Umbilical cord (tissue), 1 donor: ENCODE measurements at regions not wholly inside any gene's neighbourhood (a gene's known extent, or its start where the extent isn't known, plus 50 kb on each side); places are given as distances from the start of the nearest gene placed in this dataset.

Experiments
- DNase-seq: peaks from one replicate; pipeline ENCODE4 v3.0.0-alpha.2; 2015; ENCODE audit warnings: low spot score

DNA sequence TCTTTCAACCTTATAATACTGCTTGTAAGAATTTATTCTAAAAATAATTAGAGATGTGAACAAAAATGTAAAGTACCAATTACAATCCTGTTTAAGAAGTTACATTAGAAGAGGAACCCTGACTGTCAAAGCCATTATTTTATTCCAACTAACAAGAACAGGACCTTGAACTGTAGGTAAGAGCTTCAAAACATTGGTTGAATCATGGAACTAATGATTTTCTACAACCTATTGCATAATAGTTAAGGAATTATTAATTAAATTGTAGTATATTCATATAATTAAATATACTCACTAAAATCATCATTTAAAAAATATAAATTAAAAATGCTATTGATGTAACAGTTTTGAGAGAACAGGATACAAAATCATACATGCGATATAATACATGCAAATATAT is 649.4 kb upstream of the KIRREL3 start:
- no peak for DNase-seq

DNA sequence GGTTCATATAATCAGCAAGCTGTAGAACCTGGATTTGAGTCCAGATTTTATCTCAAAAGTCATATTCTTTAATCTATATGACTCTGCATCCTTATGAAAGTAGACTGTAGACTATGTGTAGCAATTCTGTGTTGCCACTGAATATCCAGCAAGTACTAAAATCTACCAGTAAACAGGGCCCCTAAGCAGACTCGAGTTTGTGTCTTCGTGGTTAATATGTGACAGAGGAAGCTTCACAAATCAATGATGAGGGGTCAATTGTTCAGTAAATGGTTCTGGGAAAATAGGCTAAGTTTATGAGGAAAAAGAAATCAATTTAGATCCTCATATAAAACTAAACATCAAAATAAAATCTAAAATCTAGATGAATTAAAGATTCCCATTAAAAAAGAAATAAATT is 648.5 kb upstream of the KIRREL3 start:
- no peak for DNase-seq

DNA sequence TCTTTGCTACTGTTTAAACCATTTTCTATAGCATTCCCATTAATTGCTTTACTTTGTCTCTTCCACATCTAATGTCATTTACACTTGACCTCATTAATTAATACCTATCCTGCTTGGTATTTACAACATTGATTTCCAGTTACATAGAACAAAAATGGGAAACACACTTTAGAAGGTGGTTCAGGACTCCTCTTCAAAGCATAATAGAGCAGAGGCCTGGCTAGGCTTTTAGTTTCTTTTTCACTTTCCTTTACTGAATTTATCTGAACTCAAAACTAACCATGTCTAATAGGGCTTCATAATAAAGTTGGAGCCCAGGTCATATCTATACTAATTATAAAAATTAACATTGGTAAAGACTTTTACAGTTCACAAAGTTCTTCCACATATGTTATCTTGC is 648.0 kb upstream of the KIRREL3 start:
- no peak for DNase-seq

DNA sequence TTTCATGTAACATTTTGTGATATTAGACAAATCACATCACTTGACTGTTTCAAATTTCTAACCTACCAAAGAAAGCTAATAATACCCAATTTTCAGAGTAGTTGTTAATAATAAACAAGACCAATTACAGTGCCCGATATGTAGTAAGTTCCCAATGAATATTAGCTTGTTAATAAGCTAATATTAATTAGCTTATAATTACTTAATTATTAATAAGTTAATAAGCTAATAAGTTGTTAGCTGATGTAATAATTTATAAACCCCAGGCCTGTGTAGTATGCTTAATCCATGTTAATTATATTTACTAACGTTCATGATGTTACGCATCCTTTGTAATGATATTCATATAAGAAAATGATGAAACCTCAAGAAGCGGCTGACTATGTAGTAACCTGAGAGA is 643.8 kb upstream of the KIRREL3 start:
- no peak for DNase-seq

DNA sequence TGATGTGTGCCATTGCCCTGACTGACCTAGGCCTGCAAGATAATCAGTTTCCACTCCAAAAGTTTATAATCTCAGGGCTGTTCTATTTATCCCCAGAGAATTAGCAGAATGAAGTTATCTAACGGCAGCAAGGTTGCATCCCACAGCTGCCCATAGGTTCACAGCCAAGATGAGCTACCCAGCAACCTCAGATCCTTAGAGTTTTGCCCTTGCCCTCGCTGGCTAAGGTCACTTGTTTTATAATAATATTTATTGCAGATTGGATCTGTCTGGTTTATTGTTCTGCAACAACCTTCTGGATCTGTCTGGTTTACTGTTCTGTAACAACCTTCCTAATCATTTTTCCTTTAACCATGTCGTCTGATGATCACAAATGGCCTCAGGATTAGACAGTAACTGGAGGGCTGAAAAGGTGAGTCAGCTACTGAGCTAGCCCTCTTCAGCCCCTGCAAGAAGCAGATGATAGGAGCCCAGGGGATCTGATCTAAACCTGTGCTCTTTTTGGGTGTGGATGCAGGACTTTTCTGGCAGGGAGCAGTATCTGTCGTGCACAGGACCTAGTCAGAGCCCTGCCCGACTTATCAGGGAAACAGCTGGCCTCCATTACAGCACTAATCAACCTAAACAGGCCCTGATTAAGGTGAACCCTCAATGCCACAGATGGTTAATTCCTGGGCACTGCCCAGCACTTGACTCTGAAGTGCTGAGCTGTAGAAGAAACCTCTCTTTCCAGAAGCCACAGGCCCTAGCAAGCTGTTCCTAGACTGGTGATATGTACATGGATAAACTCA is 642.9 kb upstream of the KIRREL3 start:
- peak; percentile 64 for DNase-seq

DNA sequence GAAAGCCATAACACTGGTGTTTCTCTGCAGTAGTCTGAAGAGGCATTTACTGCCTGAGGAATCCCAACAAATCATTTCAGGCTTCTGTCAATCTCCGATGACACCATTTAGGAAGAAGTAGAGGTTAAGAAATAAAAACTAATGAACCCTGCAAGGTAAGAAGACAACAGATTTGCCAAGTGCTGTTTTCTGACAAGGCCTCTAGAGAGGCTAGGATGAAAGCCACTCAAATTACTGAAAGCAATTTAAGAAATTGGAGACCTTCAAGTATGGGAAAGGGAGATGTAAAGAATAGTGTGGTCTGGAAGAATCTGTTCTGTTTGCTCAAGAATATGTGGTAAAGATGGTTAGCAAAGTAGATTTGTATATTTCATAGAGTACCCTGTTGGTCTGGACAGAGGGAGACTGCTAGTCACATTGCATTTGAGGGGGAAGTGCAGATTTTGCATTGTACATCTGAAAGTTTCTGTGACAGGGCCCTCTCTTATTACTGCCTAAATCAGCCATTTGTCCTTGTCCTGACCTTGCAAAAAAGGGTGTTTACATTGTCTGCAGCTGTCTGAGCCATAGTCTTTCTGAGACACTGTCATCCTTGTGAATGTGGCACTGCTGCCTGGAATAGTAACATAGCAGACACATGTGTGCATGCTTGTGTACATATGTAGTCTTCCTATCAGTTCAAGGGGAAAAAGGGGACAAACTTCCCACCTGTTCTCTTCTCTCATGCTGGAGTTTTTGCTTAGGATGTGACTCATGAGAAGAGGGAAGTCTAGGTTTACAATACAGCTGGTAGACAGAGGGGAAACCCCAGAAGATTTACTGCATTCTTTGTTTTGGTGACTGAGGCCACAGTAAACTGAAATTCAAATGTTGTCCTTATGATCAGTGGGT is 640.2 kb upstream of the KIRREL3 start:
- no peak for DNase-seq

DNA sequence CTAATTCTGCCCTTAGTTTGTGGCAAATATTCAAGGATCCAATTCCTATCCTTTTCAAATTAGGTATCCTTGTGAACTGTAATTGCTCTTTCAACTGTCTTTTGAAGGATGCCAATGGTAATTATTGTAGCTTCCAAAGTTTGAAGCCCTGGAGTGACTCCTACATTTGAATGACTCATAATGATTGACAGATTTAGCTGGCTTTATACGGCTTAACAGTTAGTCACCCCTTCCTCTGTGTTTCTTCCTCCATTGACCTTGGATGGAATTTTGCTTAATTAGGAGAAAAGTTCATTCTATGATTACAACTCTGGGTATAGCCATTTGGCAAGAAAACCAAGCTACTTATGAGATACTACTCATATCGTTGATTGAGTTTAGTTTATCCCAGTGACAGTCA is 639.3 kb upstream of the KIRREL3 start:
- no peak for DNase-seq

DNA sequence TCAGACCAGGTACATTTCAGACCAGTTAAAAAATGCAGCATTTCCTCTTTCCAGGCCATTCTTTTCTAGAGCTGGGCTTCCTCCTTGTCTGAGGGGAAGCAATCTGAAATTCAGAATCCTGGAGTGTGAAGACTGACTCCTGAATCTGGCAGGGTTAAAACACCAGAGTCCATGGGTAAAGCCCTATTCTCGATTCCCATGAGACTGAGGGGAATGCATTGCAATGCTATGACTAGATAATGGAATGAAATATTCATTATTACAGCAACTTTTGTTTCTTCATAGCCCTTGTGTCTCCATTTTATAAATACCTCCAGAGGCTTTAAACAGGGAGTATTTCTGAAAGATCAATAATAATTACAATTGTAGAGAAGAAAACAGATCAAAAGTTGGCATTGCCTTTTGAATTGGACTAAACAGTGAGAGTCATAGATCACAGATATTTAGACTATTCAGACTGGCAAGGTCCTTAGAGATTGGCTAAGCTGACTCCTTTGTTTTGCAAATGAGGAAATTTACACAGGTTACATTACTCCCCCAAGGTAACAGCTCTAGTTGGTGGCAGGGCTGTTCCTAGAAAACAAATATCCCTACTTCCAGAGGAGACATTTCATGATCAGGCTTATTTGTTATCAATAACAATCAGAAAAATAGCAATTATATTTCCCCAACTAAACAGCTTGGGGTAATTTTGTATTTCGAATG is 632.6 kb upstream of the KIRREL3 start:
- DNase-seq, result no peak

DNA sequence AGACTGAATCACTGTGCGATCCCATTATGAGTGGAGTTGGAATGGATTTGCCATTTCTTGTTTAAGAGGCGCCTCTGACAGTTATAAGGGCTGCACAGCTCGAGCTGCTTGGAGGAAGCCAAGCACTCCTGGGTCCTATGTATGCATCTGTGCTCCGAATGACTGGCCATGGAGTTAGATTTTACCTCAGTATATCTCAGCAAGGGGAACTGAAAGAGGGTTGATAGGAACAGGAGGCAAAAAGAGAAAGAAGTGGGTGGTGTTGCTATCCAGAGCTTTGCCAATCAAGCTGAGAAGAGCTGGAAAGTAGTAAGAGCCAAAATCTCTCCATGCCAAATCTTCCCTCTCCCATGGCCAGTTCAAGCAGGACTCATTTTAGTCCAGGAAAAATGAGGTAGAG is 632.0 kb upstream of the KIRREL3 start:
- DNase-seq, result no peak

DNA sequence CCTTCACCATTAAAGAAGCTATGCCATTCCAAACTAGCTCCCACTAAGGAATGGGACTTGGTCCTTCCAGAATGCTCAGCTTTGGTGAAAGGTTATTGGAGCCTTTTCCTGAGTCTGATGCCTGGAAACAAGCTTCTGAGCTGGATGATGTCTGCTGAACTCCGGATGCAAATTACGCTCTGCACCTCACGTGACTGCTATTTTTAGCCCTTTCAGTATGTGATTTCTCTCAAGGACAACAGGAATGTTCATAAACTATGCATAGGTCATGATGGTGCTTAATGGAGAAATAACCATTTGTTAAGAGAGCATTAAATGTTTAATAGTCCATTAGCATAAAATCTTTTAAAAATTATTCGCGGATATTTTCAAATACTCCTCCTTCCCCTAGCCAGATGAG is 631.4 kb upstream of the KIRREL3 start:
- no peak for DNase-seq

DNA sequence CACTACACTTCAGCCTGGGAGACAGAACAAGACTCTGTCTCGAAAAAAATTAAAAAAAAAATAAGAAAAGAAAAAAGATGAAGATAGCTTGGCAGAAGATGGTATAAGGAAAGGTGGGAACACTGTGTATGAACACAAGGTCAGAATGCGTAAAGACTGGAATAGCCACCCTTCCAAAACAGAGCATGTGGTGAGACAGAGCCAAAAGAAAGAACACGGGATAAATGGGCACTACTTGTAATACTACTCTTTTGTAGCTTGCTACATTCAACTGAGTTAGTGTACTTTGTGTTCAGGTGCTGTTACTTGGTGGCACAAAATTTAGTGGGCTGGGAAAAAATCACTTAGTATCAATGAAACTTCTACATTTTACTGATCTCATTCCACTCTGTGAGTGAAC is 628.6 kb upstream of the KIRREL3 start:
- DNase-seq, result no peak

DNA sequence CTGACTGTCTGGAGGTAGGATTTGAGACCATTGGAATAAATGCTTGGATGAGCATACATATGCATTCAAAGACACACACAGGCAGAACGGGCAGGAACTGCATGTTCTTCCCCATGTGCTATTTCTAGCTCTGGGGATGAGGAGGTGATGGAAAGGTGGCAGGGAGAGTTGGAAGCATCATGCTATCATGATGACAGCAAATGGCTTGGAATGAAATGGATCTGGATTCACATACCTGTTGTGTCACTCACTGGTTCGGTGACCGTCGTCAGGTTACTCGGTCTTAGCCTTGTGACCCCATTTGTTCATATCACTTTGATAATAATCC is 627.9 kb upstream of the KIRREL3 start:
- no peak for DNase-seq

DNA sequence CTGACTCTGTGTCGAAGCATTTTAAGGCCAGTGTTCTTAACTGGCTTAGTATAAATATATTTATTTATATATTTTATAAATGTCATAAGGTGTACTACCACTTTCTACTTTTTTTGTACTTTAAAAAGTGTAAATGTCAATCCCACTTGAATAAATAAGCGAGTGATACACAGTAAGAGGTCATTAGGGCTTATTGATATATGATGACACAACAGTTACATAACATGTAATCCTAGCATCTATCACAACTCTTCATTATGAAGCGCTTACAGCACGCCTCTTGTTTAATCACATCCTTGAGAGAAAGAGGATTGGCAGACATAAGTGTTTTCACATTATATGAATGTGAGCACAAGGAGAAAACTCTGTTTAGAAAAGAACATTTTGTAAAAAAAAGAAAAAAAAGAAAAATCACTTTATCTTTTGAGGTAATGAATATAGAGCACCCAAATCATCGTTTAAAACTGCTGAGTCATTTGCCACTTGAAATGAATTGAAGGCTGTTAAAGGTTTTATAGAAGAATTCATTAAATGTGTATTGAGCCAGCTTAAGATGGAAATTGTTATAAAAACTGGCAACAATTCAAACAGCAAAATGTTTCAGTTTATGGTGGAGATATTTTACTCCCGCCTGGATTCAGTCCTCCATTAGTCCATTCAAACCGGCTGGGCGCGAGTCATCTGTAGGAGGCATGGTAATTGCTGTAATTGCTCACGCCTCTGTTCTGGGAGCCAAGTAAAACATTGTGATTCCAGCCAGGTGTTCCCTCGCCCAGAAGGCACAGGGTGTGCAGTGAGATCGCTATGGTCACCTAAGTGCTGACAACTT is 627.3 kb upstream of the KIRREL3 start:
- DNase-seq, result no peak

DNA sequence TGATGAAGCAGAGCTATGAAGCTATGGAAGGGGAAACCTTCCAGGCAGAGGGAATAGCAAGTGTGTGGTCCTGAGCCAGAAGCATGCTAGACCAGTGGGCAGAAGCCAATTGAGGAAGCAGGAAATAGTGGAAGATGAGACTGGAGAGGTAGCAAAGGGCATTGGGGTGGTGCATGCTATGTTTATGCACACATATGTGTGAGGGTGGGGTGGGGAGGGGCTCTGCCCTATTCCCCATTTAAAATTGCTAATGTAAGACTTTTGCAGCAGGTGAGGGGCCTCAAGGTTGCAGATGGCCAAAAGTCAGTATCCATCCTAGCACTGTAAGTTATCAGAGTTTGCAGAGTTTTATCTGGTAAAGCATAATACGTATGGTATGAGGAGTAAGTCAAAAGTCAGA is 626.6 kb upstream of the KIRREL3 start:
- DNase-seq, result no peak

DNA sequence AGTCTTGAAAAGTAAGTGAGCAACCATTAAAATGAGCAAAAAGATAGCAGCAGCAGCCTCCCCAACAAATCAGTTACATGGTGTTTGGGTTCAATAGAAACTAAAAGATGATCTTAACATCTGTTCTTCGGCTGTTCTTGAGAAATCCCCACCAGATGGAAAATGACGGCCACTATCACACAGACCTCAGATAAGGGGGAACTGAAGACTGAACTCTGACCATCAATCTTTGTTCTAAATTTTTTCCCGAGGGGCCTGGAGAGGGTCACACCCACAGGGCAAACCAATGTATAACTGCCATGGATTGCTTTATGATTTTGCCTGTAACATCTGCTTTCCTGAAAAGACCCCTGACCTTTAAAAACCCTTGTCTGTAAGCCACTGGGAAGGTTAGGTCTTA is 624.8 kb upstream of the KIRREL3 start:
- DNase-seq, result peak; percentile 74

DNA sequence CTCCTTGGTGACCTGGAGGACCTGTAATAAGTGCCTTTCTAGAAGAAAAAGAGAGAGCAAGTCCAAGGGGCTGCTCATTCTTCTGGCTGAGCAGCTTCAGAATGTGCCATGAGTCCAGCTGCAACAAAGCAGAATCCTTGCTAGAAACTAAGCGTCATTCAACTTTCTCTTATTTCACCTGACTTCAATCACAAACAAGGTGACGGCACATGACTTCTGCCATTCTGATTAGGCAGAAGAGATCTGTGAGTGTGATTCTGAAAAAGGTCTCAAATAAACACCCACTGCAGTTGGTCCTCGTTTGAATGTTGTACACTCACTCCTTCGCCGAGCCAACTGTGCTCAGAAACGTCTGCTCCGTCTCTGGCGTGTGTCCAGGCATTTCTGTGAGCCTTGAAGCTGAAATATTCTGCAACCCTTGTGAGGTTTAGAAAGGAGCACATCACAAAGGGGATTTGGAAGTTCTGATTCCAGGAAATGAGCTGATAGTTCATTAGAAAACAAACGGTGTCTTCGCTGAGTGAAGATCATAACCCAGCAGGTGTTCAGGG is 623.8 kb upstream of the KIRREL3 start:
- peak; percentile 88 for DNase-seq

DNA sequence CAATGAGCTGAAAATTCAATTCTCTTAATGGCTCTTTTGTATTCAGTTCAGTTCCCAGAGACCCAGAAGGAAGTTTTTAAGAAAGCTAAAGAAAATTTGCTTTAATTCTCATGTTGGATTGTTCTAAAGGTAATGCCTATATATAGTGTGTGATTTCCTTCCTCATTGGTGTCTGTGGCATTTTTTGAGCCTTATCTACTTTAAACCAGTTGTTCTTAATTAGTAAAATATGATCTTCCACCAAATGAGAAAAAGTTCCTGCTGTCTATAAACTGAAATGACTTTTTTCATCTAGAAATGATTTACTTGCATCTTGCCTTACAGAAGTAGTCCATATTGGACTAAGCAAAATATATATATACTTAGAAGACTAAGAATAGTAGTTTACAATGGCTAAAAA is 622.1 kb upstream of the KIRREL3 start:
- DNase-seq, result no peak

DNA sequence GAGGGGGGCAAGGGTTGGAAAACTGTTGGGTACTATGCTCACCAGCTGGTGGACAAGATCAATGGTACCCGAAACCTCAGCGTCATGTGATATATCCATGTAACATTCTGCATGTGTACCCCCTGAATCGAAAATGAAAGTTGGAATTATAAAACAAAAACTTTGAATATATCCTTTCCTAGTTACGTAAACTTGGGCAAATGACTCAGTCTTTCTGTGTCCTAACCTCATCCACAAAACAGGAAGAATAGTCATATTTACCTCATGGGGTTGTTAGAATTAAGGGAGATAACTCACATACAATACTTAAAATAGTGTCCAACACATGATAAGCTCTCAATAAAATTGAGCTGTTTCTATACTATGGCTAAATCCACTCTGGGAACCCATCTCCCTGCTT is 620.1 kb upstream of the KIRREL3 start:
- DNase-seq, result no peak

DNA sequence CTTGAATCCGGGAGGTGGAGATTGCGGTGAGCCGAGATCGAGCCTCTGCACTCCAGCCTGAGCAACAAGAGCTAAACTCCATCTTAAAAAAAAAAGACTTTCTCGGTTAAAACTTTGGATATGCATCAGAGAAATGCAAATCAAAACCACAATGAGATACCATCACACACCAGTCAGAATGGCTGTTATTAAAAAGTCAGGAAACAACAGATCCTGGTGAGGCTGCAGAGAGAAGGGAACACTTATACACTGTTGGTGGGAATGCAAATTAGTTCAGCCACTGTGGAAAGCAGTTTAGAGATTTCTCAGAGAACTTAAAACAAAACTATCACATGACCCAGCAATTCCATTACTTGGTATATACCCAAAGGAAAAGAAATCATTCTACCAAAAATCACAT is 619.4 kb upstream of the KIRREL3 start:
- DNase-seq, result no peak

DNA sequence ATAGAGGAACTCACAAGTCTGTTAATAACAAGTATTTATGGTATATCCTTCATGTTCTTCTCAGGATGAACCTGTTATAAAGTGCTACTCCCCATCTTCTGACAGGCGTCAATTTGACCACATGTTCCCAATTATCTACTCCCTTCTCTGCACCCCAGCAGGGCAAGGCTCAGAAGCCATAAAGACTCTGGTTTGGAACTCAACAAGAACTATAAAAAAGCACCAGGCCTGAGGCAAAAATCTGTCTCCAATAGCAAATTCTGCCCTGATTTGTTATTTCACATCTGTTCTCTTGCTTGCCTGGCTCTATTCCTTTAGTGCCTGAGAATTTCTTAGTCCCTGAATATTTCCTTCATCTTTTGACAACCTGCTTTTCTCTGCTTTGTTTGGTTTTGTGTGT is 618.2 kb upstream of the KIRREL3 start:
- DNase-seq, result no peak

DNA sequence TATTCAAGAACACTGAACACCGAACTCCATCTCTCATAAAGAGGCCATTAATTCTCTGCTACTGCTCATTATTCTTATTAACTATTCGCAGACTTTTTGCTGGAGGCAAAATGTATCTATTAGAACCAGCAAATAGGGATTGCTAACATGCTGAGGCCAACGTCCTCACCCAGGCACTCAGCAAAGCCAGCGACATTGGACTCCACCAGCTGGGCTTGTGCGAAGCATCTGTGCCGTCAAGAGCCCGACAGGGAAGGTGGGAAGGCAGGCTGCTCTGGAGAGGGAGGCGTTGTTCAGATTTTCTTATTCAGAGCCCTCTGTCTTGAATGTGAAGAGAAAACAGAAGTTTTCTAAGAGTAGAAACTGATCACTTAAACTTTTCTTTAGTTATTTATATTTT is 615.6 kb upstream of the KIRREL3 start:
- DNase-seq, result no peak
